H1 (cell line): ENCODE measurements at regions not wholly inside any gene's neighbourhood (a gene's known extent, or its start where the extent isn't known, plus 50 kb on each side); places are given as distances from the start of the nearest gene placed in this dataset.

Experiments
- CTCF ChIA-PET: fragments of 300-600 bp; sonication (Branson Sonifier 250); formaldehyde crosslinking; loops from one replicate; lab custom pipeline; 2021; ENCODE audit not compliant: partially characterized antibody; lab: Charles Lee
- POLR2A ChIA-PET: fragments of 300-600 bp; sonication (Branson Sonifier 250); formaldehyde crosslinking; loops from one replicate; lab custom pipeline; 2021; ENCODE audit warnings: inconsistent platforms; ENCODE audit not compliant: partially characterized antibody; lab: Charles Lee
- DNase-seq, 2 experiments: peaks; one replicate each; pipeline versions ENCODE4 v3.0.0 to v3.0.0-alpha.2; 2010 to 2022; ENCODE audit warnings: low spot score in 2 of 2, low read depth in 1 of 2, mixed read lengths in 1 of 2
- FAIRE-seq: peaks from 2 replicates; lab custom pipeline; 2011; peaks lifted over from hg19 to GRCh38; lab: Jason Lieb, UNC
- H2AFZ ChIP-seq: 2 replicates; pipeline ENCODE4 v1.8.1; 2012; ENCODE audit warnings: low read length, inconsistent platforms
- H2AK5ac ChIP-seq: 2 replicates; pipeline ENCODE4 v1.6.1; 2013; ENCODE audit warnings: low read depth, low read length
- H2BK120ac ChIP-seq: replicated peaks from 2 replicates; pipeline ENCODE3; 2013; ENCODE audit warnings: low read depth, low read length, inconsistent platforms
- H2BK12ac ChIP-seq: 2 replicates; pipeline ENCODE4 v1.6.1; 2013; ENCODE audit warnings: low read depth, low read length
- H2BK15ac ChIP-seq: 2 replicates; pipeline ENCODE4 v1.6.1; 2013; ENCODE audit warnings: low read length
- H2BK20ac ChIP-seq: 2 replicates; pipeline ENCODE4 v1.6.1; 2013; ENCODE audit warnings: low read length
- H2BK5ac ChIP-seq: 2 replicates; pipeline ENCODE4 v1.6.1; 2013; ENCODE audit warnings: low read depth, low read length
- H3K14ac ChIP-seq: 2 replicates; pipeline ENCODE4 v1.6.1; 2013; ENCODE audit warnings: inconsistent platforms; ENCODE audit not compliant: insufficient read length
- H3K18ac ChIP-seq: 2 replicates; pipeline ENCODE4 v1.6.1; 2013; ENCODE audit warnings: low read length; ENCODE audit errors: extremely low read depth
- H3K23ac ChIP-seq: 2 replicates; pipeline ENCODE4 v1.6.1; 2013; ENCODE audit warnings: inconsistent platforms; ENCODE audit not compliant: insufficient read length
- H3K23me2 ChIP-seq: 2 replicates; pipeline ENCODE4 v1.6.1; 2013; ENCODE audit warnings: low read depth, low read length
- H3K27ac ChIP-seq: 2 replicates; pipeline ENCODE4 v1.6.1; 2011; ENCODE audit warnings: low read depth, low read length, inconsistent platforms
- H3K27me3 ChIP-seq, 4 experiments: replicated peaks in 1 of 4; 1 replicate in 1 of 4; 2 replicates in 3 of 4; pipeline versions ENCODE4 v1.6.1 to v1.8.1; 2011 to 2013; ENCODE audit warnings: low read length in 3 of 4, mild to moderate bottlenecking in 3 of 4, inconsistent platforms in 2 of 4, mixed read lengths in 2 of 4, moderate library complexity in 1 of 4; ENCODE audit not compliant: control insufficient read depth in 3 of 4, insufficient read depth in 3 of 4; ENCODE audit errors: extremely low read depth in 1 of 4
- H3K36me3 ChIP-seq, 4 experiments: 2 replicates each; pipeline versions ENCODE4 v1.6.1 to v1.8.1; 2011 to 2013; ENCODE audit warnings: mild to moderate bottlenecking in 4 of 4, low read length in 3 of 4, moderate library complexity in 2 of 4, control low read depth in 1 of 4, inconsistent platforms in 1 of 4; ENCODE audit not compliant: insufficient read depth in 4 of 4, control insufficient read depth in 2 of 4
- H3K4ac ChIP-seq: replicated peaks from 2 replicates; pipeline ENCODE3; 2013; ENCODE audit warnings: low read length, low read depth, mixed read lengths, inconsistent platforms; ENCODE audit not compliant: insufficient read length
- H3K4me1 ChIP-seq, 4 experiments: replicated peaks in 1 of 4; 1 replicate in 1 of 4; 2 replicates in 3 of 4; pipeline versions ENCODE4 v1.6.1 to v1.8.1; 2011 to 2013; ENCODE audit warnings: low read length in 3 of 4, inconsistent platforms in 2 of 4, mixed read lengths in 1 of 4; ENCODE audit not compliant: insufficient read depth in 4 of 4, control insufficient read depth in 3 of 4
- H3K4me2 ChIP-seq, 2 experiments: 2 replicates each; pipeline versions ENCODE4 v1.6.1 to v1.8.1; 2011 to 2013; ENCODE audit warnings: low read depth in 2 of 2, low read length in 2 of 2, control low read depth in 1 of 2, inconsistent platforms in 1 of 2, mild to moderate bottlenecking in 1 of 2; ENCODE audit not compliant: insufficient read depth in 1 of 2
- H3K4me3 ChIP-seq, 4 experiments: fragments of 200-600, 300-600 bp in 1 of 4; sonication (generic), shearing (Covaris generic), sonication (Bioruptor Twin) in 1 of 4; 2 replicates each; pipeline versions ENCODE4 v1.5.1 to v1.8.1; 2011 to 2016; ENCODE audit warnings: low read length in 4 of 4, low read depth in 3 of 4, control low read depth in 2 of 4, inconsistent platforms in 2 of 4, mild to moderate bottlenecking in 2 of 4, mixed read lengths in 1 of 4, moderate library complexity in 1 of 4; ENCODE audit not compliant: insufficient read depth in 2 of 4; ENCODE audit errors: extremely low read depth in 1 of 4
- H3K56ac ChIP-seq: replicated peaks from 2 replicates; pipeline ENCODE3; 2013; ENCODE audit warnings: low read depth, mild to moderate bottlenecking, mixed read lengths, low read length, inconsistent platforms; ENCODE audit not compliant: insufficient read length
- H3K79me1 ChIP-seq: 2 replicates; pipeline ENCODE4 v1.6.1; 2013; ENCODE audit warnings: low read depth, low read length, control low read depth
- H3K79me2 ChIP-seq, 2 experiments: 2 replicates each; pipeline versions ENCODE4 v1.6.1 to v1.8.1; 2012 to 2013; ENCODE audit warnings: low read length in 2 of 2, mild to moderate bottlenecking in 2 of 2, inconsistent platforms in 1 of 2; ENCODE audit not compliant: insufficient read depth in 2 of 2, control insufficient read depth in 1 of 2
- H3K9ac ChIP-seq, 4 experiments: replicated peaks in 1 of 4; 1 replicate in 1 of 4; 2 replicates in 3 of 4; pipeline versions ENCODE4 v1.6.1 to v1.8.1; 2011 to 2013; ENCODE audit warnings: low read depth in 3 of 4, low read length in 3 of 4, control low read depth in 2 of 4, mild to moderate bottlenecking in 2 of 4, moderate library complexity in 2 of 4, inconsistent platforms in 1 of 4; ENCODE audit errors: extremely low read depth in 1 of 4
- H3K9me3 ChIP-seq, 2 experiments: 2 replicates each; pipeline versions ENCODE4 v1.6.1 to v1.8.1; 2012 to 2013; ENCODE audit warnings: mild to moderate bottlenecking in 2 of 2, moderate library complexity in 2 of 2, control low read depth in 1 of 2, inconsistent platforms in 1 of 2, low read depth in 1 of 2, low read length in 1 of 2, mixed read lengths in 1 of 2; ENCODE audit not compliant: insufficient read depth in 2 of 2
- H4K20me1 ChIP-seq, 2 experiments: replicated peaks in 1 of 2; 2 replicates each; pipeline versions ENCODE3 to v1.8.1; 2011 to 2013; ENCODE audit warnings: inconsistent platforms in 2 of 2, low read length in 2 of 2, mild to moderate bottlenecking in 1 of 2; ENCODE audit not compliant: insufficient read depth in 2 of 2, control insufficient read depth in 1 of 2
- H4K5ac ChIP-seq: 2 replicates; pipeline ENCODE4 v1.6.1; 2013; ENCODE audit warnings: low read length, low read depth, mixed read lengths, inconsistent platforms; ENCODE audit not compliant: insufficient read length
- H4K8ac ChIP-seq: 2 replicates; pipeline ENCODE4 v1.8.0; 2013; ENCODE audit warnings: mild to moderate bottlenecking, moderate library complexity, low read length, inconsistent platforms; ENCODE audit not compliant: insufficient read depth; ENCODE audit errors: extremely low read depth
- H4K91ac ChIP-seq: replicated peaks from 2 replicates; pipeline ENCODE3; 2013; ENCODE audit warnings: low read length, mixed read lengths, inconsistent platforms; ENCODE audit not compliant: insufficient read length
- GABPA ChIP-seq: IDR thresholded peaks from 2 replicates; pipeline ENCODE4 v1.6.1; 2011; ENCODE audit warnings: mild to moderate bottlenecking, low read length, moderate library complexity, borderline replicate concordance; ENCODE audit not compliant: insufficient read depth
- SIRT6 ChIP-seq: IDR thresholded peaks from one replicate; pipeline ENCODE4 v1.7.1; 2012; ENCODE audit warnings: low read length, inconsistent platforms
- SP4 ChIP-seq: IDR thresholded peaks from 2 replicates; pipeline ENCODE4 v1.6.1; 2012; ENCODE audit warnings: low read length, inconsistent platforms
- ZNF274 ChIP-seq: IDR thresholded peaks from 2 replicates; pipeline ENCODE4 v1.7.0; 2012; ENCODE audit warnings: low read length, borderline replicate concordance; ENCODE audit errors: extremely low read depth
- WGBS, 2 experiments: shearing (Covaris generic) in 1 of 2; methylation state at CpG; one replicate each; pipeline versions ENCODE4 v1.1.6 to v1.1.7; 2013 to 2015; ENCODE audit warnings: low lambda C conversion rate in 2 of 2, mixed read lengths in 2 of 2, inconsistent platforms in 1 of 2, low coverage in 1 of 2, missing lambda C conversion rate in 1 of 2; ENCODE audit not compliant: insufficient replicate concordance in 2 of 2, insufficient coverage in 1 of 2, insufficient read length in 1 of 2; ENCODE audit errors: extremely low coverage in 1 of 2, missing lambda C conversion rate in 1 of 2; 5-methylcytosine and 5-hydroxymethylcytosine counted together

DNA sequence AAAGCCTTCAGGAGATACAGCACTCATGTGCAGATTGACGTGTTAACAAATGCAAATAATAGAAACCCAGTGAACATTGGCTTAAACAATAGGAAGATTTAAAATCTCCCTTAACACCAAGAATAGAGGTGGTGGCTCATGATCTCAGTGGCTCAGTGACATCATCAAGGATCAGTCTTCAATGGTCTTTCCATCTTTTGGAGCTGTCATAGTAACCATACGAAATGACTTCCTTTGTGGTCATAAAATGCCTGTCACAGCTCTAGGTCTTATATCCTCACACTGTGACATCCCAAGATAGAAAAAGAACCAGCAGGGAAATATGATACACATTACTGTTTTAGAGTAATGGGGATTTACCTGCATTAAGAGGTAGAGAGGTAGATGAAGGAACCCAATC is 59.6 kb upstream of the ACKR3 start:
- Histone ChIP-seq H3K27me3 (no peaks in the 10 kb centered on the region; a peak in 1 of 7 replicates), H2AK5ac (no peak overlapping the region), H3K9me3 (no peaks in the 10 kb centered on the region), H2BK12ac (no peak overlapping the region), H2BK15ac (no peak overlapping the region), H3K4me3 (no peak overlapping the region), H3K9ac (no peak overlapping the region), H3K4ac (no peak overlapping the region), H2BK20ac (no peak overlapping the region; the same call in 1 of the 2 replicates), H3K79me2 (no peaks in the 10 kb centered on the region), H4K8ac (no peak overlapping the region), H3K23me2 (peaks cover 2% of the 10 kb centered on the region; the same call in 1 of the 2 replicates), H4K5ac (no peak overlapping the region), H2BK5ac (no peak overlapping the region), H4K91ac (no peak overlapping the region), H3K79me1 (no peaks in the 10 kb centered on the region), H4K20me1 (no peaks in the 10 kb centered on the region), H3K14ac (no peak overlapping the region), H3K56ac (no peak overlapping the region), H2BK120ac (no peak overlapping the region), H3K36me3 (no peaks in the 10 kb centered on the region), H3K4me2 (no peak overlapping the region), H3K4me1 (no peaks in the 10 kb centered on the region), H3K27ac (no peak overlapping the region), H3K23ac (no peak overlapping the region), H3K18ac (no peak overlapping the region), H2AFZ (no peak overlapping the region)
- TF ChIP-seq SIRT6 = no peak
- TF ChIP-seq SP4 = no peak
- no peak for TF ChIP-seq GABPA
- TF ChIP-seq ZNF274 = no peak
- no peak for DNase-seq
- POLR2A ChIA-PET = no interaction called here
- CTCF ChIA-PET = interaction anchor here (0.8 to 4.5 kb wide), 3 partner anchors 11 to 551 kb away, joined by 3 to 33 read pairs (median 3); no protein-coding TSS in a partner anchor
- 78% methylated on average over 2 of the region's 2 CpGs; no CpG with 5 or more reads in 1 of the 2 experiments for WGBS, 2 experiments
- FAIRE-seq = no peak
